ENCODE measurements at regions not wholly inside any gene's neighbourhood (a gene's known extent, or its start where the extent isn't known, plus 50 kb on each side); places are given as distances from the start of the nearest gene placed in this dataset.

GRCh38 chr4:122034619-122035018 is 82.8 kb upstream of the TRPC3 start:
- no peak for DNase-seq (ENCODE audit: low spot score)

- no peak for DNase-seq (ENCODE audit: low spot score)
Observed at GRCh38 chr4:122027203-122027602, 75.3 kb upstream of the TRPC3 start.

DNA sequence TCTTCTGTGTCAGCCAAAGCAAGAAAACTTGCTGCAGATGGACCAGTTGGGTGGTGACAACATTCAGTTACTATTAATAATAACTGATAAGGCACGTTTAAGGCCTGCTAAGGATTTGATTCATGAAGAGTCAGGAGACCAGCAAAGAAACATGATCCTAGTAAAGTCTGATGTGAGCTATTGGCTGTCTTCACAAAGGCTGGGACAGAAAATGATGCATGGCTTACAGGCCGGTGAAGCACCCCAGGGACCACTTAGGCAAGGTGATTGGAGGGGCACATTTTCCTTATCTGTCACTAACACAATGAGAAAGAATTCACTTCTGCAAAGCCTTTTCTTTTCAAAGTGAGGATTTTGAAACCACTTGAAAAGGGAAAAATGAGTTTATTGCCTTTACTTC is 65.4 kb upstream of the TRPC3 start:
- no peak for DNase-seq (ENCODE audit: low spot score)

DNA sequence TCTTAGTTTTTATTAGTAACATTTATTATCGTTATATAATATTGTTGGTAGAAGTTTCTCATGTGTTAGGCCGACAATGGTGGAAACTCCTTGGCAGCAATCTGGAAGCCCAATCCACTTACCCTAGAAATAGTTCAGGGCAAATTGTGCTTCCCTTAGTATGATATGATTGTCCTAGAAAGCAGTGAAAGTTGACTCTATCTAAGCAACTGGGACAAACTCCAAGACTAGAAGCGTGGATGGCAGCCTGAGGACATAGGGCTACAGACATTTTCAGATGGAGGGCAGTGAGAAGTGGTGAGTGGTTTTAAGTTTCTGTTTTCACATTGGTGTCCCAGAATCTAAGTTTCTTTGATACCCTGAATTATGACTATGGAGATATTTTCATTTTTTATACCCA is 63.3 kb upstream of the TRPC3 start:
- DNase-seq (ENCODE audit: low spot score), result no peak

GRCh38 chr4:122012735-122013134 is 60.9 kb upstream of the TRPC3 start:
- DNase-seq (ENCODE audit: low spot score), result peak; percentile 9

DNA sequence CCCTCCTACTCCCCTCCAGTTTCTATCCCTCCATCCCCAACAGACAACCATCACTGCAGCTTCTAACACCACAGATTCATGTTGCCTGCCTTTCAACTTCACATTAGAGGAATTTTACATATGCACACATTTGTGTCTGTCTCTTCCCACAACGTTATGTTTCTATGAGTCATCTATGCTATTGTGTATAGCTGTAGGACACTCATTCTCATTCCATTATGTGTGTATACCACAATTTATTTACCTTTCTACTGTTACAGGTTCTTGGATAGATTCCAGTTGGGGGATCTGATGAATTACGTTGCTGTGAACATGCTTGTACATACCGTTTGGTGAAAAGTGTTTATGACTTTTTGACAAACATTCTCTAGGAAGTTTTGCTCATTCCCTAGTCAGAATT is 58.8 kb upstream of the TRPC3 start:
- peak; percentile 6 for DNase-seq (ENCODE audit: low spot score)

GRCh38 chr4:122009524-122009923 is 57.7 kb upstream of the TRPC3 start:
- no peak for DNase-seq (ENCODE audit: low spot score)

DNA sequence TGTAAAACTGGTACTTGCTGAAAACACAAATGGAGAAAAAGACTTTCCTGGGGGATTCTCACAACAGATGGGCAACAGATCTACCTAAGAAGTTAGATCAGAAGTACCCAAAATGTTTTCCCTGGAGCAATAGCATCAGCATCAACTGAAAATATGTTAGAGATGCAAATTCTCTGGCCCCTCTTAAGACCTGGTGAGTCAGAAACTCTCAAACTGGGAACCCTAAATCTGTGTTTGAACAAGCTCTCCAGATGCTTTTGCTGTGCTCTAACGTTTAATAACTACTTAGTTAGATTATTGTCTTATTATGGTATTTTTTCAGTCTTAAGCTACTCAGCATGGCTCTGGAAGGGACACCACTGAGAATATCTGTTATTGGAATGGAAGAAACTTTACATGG is 55.2 kb upstream of the TRPC3 start:
- no peak for DNase-seq (ENCODE audit: low spot score)

DNA sequence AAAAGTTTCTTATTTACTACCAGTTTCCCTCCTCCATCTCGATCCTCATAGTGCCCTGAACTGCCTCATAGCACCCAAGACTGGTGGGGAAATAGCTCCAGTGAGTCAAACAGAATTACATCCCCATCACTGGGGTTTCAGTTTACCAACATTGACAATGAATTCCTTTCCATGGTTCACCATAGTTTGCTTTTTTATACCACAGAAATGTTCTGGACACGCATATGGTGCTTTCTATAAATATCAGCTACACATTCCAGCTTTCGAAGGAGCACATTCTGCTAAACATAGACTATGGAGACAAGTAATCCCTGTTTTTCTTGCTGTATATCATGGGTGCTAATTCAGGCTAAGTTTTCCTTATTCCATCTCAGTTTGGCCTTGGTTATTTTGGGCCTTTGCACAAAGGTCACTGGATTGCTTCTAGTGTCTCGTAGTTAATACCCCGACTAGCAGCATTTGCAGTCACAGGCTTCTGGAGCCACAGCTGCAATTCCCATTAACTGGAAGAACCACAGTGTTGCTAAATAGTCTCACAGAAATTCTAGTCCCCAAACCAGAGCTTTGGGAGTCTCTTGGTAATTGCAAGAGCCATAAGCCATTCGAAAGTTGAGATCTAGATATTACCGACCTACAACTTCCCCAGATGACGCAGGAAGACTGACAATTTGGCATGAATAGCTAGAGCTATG is 53.4 kb upstream of the TRPC3 start:
- DNase-seq (ENCODE audit: low spot score), result no peak

GRCh38 chr4:122003335-122003734 is 51.5 kb upstream of the TRPC3 start:
- peak; percentile 27 for DNase-seq (ENCODE audit: low spot score)

All from kidney tubule cell (primary cell).